ENCODE measurements at regions not wholly inside any gene's neighbourhood (a gene's known extent, or its start where the extent isn't known, plus 50 kb on each side); places are given as distances from the start of the nearest gene placed in this dataset.

GRCh38 chr13:69477451-69477850 is 630.2 kb upstream of the ATXN8OS start:
- Histone ChIP-seq H3K9me3 (ENCODE audit: low read depth, low read length, poor library complexity, severe bottlenecking) (no peaks in the 10 kb centered on the region), H3K27ac (ENCODE audit: low read depth, low read length, poor library complexity, severe bottlenecking) (no peak overlapping the region), H3K4me1 (ENCODE audit: insufficient read depth, low read length, poor library complexity, severe bottlenecking) (no peaks in the 10 kb centered on the region), H3K27me3 (replicated peaks; ENCODE audit: insufficient read depth, low read depth, low read length, poor library complexity) (no peaks in the 10 kb centered on the region), H3K4me3 (ENCODE audit: low read depth, low read length, poor library complexity, severe bottlenecking) (no peak overlapping the region), H3K36me3 (ENCODE audit: insufficient read depth, low read length, poor library complexity, severe bottlenecking) (no peaks in the 10 kb centered on the region)
- DNase-seq (ENCODE audit: low spot score), result no peak
- ChIA-PET CTCF (no interaction called here), POLR2A (ENCODE audit: low non-redundant PET) (no interaction called here)
- BruUV-seq (replicated peaks), result no TSS peak
- intact Hi-C loops (cut with micrococcal nuclease; ENCODE audit: unreplicated experiment), result no loop called here
- TF ChIP-seq CTCF (conservative IDR thresholded peaks at IDR 0.05; ENCODE audit: low read depth, low read length), result no peak
- no peak for TF ChIP-seq EZH2 (IDR thresholded peaks at IDR 0.05; ENCODE audit: borderline replicate concordance, low read depth, low read length, poor library complexity, severe bottlenecking)

- Histone ChIP-seq H3K9me3 (ENCODE audit: low read depth, low read length, poor library complexity, severe bottlenecking) (no peaks in the 10 kb centered on the region), H3K4me1 (ENCODE audit: insufficient read depth, low read length, poor library complexity, severe bottlenecking) (no peaks in the 10 kb centered on the region), H3K27me3 (replicated peaks; ENCODE audit: insufficient read depth, low read depth, low read length, poor library complexity) (no peaks in the 10 kb centered on the region), H3K27ac (ENCODE audit: low read depth, low read length, poor library complexity, severe bottlenecking) (no peak overlapping the region), H3K36me3 (ENCODE audit: insufficient read depth, low read length, poor library complexity, severe bottlenecking) (no peaks in the 10 kb centered on the region), H3K4me3 (ENCODE audit: low read depth, low read length, poor library complexity, severe bottlenecking) (no peak overlapping the region)
- intact Hi-C loops (cut with micrococcal nuclease; ENCODE audit: unreplicated experiment), result no loop called here
- DNase-seq (ENCODE audit: low spot score), result no peak
- TF ChIP-seq CTCF (conservative IDR thresholded peaks at IDR 0.05; ENCODE audit: low read depth, low read length), result no peak
- TF ChIP-seq EZH2 (IDR thresholded peaks at IDR 0.05; ENCODE audit: borderline replicate concordance, low read depth, low read length, poor library complexity, severe bottlenecking), result no peak
- no TSS peak for BruUV-seq (replicated peaks)
- ChIA-PET POLR2A (ENCODE audit: low non-redundant PET) (no interaction called here), CTCF (no interaction called here)
These were observed 633.5 kb upstream of the ATXN8OS start for GRCh38 chr13:69474011-69474685.

GRCh38 chr13:69468624-69469023 is 639.0 kb upstream of the ATXN8OS start:
- no peak overlapping the region for H3K4me3 ChIP-seq (ENCODE audit: low read depth, low read length, poor library complexity, severe bottlenecking)

More at GRCh38 chr13:69468624-69469023, 639.0 kb upstream of the ATXN8OS start:
- no peaks in the 10 kb centered on the region for H3K36me3 ChIP-seq (ENCODE audit: insufficient read depth, low read length, poor library complexity, severe bottlenecking)
- H3K9me3 ChIP-seq (ENCODE audit: low read depth, low read length, poor library complexity, severe bottlenecking), result no peaks in the 10 kb centered on the region
- H3K27ac ChIP-seq (ENCODE audit: low read depth, low read length, poor library complexity, severe bottlenecking), result no peak overlapping the region
- no peaks in the 10 kb centered on the region for H3K27me3 ChIP-seq (replicated peaks; ENCODE audit: insufficient read depth, low read depth, low read length, poor library complexity)
- no peak for TF ChIP-seq EZH2 (IDR thresholded peaks at IDR 0.05; ENCODE audit: borderline replicate concordance, low read depth, low read length, poor library complexity, severe bottlenecking)
- TF ChIP-seq CTCF (conservative IDR thresholded peaks at IDR 0.05; ENCODE audit: low read depth, low read length), result no peak
- BruUV-seq (replicated peaks), result no TSS peak
- intact Hi-C loops (cut with micrococcal nuclease; ENCODE audit: unreplicated experiment), result no loop called here
- no peaks in the 10 kb centered on the region for H3K4me1 ChIP-seq (ENCODE audit: insufficient read depth, low read length, poor library complexity, severe bottlenecking)
- ChIA-PET CTCF (no interaction called here), POLR2A (ENCODE audit: low non-redundant PET) (no interaction called here)
- DNase-seq (ENCODE audit: low spot score), result no peak

Data from A673 (cell line).